GM21360 (cell line): ENCODE measurements at regions not wholly inside any gene's neighbourhood (a gene's known extent, or its start where the extent isn't known, plus 50 kb on each side); places are given as distances from the start of the nearest gene placed in this dataset.

Experiments used
- ATAC-seq: cut with Tn5 transposase; IDR thresholded peaks from one replicate; pipeline ENCODE4 v1.9.1; 2021; ENCODE audit warnings: mild to moderate bottlenecking, moderate library complexity; ENCODE audit not compliant: unreplicated experiment

DNA sequence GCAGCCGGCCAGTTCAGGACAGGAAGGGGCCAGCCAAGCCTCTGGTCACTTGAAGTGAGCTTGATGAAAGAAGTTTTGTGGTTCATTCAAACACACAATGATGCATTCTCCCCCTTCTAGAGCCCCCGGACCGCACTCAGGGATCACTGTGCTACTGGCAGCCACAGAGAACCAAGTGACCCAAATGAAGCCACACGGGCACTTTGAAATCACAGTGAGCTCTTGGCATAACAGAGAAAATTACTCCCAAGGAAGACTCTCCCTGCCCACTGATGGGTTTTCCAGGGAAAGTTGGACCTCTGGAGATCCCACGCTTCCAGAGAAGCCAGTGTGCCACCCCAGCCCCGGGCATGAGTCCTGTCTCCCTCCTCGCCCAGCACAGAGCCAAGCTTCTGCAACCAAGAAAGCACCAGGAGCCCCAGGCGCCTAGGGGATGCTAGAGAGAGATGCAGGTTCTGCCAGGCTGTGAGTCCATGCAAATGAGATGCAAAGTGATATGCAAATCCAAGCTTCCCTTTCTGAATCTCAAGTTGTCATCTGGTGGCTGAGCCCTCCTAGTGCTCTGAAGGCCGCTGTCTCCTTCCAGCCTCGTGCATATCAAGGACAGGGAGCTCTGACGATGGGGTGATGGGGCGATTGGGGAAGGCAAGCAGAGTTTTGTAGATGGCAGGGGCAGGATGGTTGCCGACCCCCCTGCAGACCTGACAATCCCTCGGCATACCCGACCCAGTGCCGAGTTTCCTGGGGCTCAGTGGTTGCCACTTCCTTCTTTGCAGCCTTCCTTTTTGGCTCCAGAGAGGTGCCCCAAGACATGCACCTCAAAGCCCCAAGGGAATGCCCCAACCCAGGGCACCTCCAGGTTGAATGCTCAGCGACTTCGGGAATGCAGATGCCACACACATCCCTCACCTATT lies 59.7 kb upstream of the TNRC6C start:
- ATAC-seq = no peak

DNA sequence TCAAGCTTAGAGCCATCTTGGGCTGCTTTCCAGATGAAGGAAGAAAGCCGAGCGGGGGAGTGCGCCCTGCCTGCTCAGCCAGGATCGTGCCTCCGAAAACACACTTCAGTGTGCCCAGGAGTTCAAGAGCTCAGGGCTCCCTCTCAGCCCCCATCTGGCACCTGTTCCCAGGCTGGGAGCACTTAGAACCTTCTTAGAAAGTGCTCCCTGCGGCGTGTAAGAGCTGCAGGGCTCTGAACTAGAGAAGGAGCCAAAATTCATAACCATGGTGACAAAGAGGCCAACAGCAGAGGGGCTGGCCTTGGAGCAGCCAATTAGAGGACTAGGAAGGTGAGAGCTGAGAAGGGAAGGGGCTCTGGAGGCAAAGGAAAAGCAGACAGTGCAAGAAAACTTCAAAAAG lies 59.0 kb upstream of the TNRC6C start:
- ATAC-seq = no peak

DNA sequence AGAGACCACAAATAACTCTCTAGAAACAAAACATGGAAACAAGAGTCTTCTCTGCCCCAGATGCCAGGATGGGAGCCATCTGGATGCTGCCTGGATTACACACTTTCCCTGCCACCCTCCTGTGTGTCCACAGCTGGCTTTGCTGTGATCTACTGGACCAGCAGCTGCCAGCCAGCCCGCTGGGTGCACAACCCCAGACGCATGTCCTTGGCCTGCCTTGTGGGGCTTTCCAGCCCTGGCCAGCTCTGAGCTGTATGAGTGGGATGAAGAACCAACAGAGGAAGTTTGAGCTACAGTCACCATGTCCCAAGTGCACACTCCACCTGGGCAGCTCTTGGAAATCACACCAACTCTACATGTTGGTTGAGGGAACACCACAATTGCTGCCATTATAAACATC lies 57.0 kb upstream of the TNRC6C start:
- no peak for ATAC-seq

DNA sequence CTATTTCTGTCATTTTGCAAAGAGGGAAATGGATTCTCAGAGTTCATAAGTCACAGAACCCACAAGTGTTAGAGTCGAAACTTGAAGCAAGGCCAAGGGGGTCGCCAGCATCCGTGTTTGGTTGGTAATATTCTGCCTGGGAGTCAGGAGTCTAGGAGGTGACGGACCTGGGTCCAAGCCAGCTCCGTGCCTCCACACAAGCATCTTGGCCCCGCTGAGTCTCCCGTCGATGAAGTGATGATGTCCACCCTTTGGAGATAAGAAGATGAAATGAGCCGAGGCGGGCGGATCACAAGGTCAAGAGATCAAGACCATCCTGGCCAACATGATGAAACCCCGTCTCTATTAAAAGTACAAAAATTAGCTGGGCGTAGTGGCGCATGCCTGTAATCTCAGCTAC lies 53.2 kb upstream of the TNRC6C start:
- ATAC-seq = no peak

DNA sequence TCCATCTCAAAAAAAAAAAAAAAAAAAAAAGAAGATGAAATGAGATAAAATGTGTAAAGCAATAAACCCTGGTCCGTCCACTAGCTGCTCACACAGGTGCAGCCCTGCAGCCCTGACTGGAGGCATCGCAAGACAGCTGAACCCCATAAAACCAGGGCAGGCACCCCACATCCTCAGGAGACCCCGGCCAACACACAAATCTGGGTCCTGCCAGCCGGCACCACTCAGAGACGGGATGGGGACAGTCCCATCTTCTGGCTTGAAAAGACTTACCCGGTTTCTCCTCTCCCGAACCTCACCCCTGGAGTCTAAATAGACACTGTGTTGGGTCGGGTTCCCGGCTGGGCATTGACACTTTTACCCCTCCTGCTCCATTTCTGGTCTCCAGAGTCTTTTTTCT lies 52.7 kb upstream of the TNRC6C start:
- no peak for ATAC-seq

DNA sequence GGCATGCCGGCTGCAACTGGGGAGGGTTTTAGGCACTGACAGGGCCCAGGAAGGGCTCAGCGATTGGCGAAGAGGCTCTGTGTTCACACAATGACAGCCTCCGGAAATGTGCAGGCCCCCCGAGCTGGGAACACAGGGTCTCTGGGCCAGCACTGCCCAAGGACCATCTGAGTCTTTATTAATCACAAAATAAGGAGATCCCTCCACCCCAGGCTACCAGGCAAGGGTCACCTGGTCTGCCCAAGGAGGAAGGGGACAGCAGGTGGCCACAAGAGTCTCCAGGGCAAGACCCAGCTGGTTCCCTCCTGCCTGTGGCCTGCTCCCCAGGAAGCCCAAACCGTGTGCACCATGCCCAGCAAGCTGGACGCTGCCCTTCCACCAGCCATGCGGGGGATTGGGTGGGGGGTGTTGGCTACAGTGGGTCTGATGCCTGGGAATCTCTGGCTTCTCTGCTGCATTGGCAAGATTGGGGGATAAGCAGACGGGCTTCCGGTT lies 52.1 kb upstream of the TNRC6C start:
- no peak for ATAC-seq

DNA sequence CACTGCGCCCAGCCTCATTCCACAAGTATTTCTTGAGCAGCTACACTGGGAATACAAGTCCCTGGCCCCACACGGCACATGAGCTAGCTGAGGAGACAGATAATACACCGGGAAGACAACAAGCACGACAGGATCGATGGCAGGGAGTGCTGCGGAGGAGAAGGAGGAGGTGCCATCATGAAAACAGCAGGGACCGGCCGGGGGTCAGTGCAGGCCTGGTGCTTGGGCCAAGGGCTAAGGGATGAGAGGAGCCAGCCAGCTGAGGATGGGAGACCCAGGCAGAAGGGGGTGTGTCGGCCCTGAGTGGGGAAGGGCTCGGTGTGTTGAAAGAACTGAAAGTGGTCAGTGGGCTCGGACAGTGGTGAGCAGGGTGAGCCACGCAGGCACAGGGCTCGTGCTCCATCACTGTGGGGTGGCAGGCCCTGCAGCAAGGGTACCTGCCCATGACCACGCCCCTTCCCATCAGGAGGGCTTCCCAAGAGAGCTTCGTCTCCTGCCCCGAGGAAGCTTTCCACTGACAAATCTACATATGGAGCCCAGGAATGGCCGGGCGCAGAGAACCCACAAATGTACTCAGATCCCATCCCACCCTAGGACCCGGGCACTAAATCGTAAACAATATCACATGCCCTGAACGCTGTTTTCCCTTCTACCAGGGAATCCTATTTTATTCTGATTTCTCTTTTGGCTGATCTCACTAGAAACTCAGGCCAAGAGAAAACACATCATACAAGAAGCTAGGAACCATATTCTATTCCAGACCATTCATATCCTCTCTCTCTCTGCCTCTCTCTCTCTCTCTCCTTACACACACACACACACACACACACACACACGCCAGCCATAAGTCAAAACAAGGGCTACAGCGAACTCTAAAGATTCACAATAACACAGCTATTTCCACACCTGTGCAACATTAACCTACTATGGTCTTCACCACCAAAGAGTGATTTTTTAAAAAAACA lies 50.7 kb upstream of the TNRC6C start:
- no peak for ATAC-seq

DNA sequence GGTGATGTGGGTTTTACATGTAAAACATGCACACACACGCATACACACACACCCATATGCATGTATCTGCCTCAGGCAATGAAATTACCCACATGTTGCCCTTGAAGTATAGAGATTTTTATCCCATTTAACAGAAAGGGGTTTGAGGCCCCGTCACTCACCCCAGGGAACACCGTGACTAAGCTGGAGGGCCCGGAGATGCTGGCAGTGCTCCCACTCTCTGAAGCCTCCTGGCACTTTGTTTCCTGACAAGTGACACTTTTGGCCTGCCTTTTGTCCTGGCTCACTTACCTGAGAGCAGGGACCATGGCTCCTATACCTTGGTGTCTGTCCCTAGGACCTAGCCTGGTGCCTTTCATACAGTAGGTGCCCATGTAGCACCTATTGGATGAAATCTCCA lies 50.0 kb upstream of the TNRC6C start:
- ATAC-seq = no peak
